A549 (cell line): ENCODE measurements at regions not wholly inside any gene's neighbourhood (a gene's known extent, or its start where the extent isn't known, plus 50 kb on each side); places are given as distances from the start of the nearest gene placed in this dataset.

Experiments used
- EP300 ChIP-seq, 2 experiments: fragments of >200 bp; sonication (Bioruptor Twin); formaldehyde crosslinking; IDR thresholded peaks; 2 replicates in 1 of 2; 3 replicates in 1 of 2; pipeline ENCODE4 v1.6.1; 2016 to 2017
- TF ChIP-seq, protein P1 (sequence below): fragments of >200 bp; sonication (Bioruptor Twin); formaldehyde crosslinking; IDR thresholded peaks from 3 replicates; pipeline ENCODE4 v1.5.1; 2016

DNA sequence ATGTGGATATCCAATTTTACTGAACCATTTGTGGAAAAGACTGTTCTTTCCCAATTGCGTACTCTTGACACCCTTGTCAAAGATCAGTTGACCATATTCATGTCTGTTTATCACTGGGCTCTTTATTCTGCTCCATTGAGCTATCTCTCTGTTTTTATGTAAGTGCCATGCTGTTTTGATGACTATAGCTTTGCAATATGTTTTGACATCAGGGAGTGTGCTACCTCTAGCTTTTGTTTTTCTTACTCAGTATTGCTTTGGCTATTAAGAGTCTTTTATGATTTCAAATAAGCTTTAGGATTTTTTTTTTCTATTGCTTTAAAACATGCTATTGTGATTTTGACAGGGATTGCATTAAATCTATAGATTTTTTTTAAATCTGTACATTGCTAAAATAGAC is 194.3 kb downstream of the SNAPC1 start:
- TF ChIP-seq, protein P1, sequence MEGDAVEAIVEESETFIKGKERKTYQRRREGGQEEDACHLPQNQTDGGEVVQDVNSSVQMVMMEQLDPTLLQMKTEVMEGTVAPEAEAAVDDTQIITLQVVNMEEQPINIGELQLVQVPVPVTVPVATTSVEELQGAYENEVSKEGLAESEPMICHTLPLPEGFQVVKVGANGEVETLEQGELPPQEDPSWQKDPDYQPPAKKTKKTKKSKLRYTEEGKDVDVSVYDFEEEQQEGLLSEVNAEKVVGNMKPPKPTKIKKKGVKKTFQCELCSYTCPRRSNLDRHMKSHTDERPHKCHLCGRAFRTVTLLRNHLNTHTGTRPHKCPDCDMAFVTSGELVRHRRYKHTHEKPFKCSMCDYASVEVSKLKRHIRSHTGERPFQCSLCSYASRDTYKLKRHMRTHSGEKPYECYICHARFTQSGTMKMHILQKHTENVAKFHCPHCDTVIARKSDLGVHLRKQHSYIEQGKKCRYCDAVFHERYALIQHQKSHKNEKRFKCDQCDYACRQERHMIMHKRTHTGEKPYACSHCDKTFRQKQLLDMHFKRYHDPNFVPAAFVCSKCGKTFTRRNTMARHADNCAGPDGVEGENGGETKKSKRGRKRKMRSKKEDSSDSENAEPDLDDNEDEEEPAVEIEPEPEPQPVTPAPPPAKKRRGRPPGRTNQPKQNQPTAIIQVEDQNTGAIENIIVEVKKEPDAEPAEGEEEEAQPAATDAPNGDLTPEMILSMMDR = no peak
- no peak for TF ChIP-seq EP300 (IDR thresholded peaks at IDR 0.05)
